Karpas-422 (cell line): ENCODE measurements at regions not wholly inside any gene's neighbourhood (a gene's known extent, or its start where the extent isn't known, plus 50 kb on each side); places are given as distances from the start of the nearest gene placed in this dataset.
"Not testable (repeated sequence)": the region's sequence is repeated elsewhere in the genome, so short reads cannot be mapped to it uniquely, and the experiment has no call there.

Source experiments
- DNase-seq: peaks from one replicate; pipeline ENCODE4 v3.0.0-alpha.2; 2015
- H2AFZ ChIP-seq: fragments of 200-600 bp; sonication (generic); 2 replicates; pipeline ENCODE4 v1.6.1; 2014; ENCODE audit warnings: antibody characterized with exemption, low read length, mixed read lengths
- H3K27ac ChIP-seq: fragments of 200-600 bp; sonication (generic); 2 replicates; pipeline ENCODE4 v1.5.1; 2014; ENCODE audit warnings: mild to moderate bottlenecking, low read length, moderate library complexity
- H3K27me3 ChIP-seq: fragments of 200-600 bp; sonication (generic); 2 replicates; pipeline ENCODE4 v1.6.1; 2014; ENCODE audit warnings: low read length, mixed read lengths
- H3K36me3 ChIP-seq: fragments of 200-600 bp; sonication (generic); 2 replicates; pipeline ENCODE4 v1.6.1; 2014; ENCODE audit warnings: low read length, mixed read lengths; ENCODE audit not compliant: insufficient read depth
- H3K4me1 ChIP-seq: fragments of 200-600 bp; sonication (generic); 2 replicates; pipeline ENCODE4 v1.6.1; 2014; ENCODE audit warnings: mild to moderate bottlenecking, low read length, mixed read lengths
- H3K4me2 ChIP-seq: fragments of 200-600 bp; sonication (generic); 2 replicates; pipeline ENCODE4 v1.6.1; 2014; ENCODE audit warnings: low read length, low read depth, mild to moderate bottlenecking; ENCODE audit not compliant: poor library complexity, severe bottlenecking
- H3K4me3 ChIP-seq: fragments of 200-600 bp; sonication (generic); 2 replicates; pipeline ENCODE4 v1.5.1; 2014; ENCODE audit warnings: mild to moderate bottlenecking, antibody characterized with exemption, low read length, mixed read lengths
- H3K79me2 ChIP-seq: fragments of 200-600 bp; sonication (generic); 2 replicates; pipeline ENCODE4 v1.6.1; 2014; ENCODE audit warnings: mild to moderate bottlenecking, low read length, mixed read lengths
- H3K9ac ChIP-seq: fragments of 200-600 bp; sonication (generic); 2 replicates; pipeline ENCODE4 v1.6.0; 2014; ENCODE audit warnings: low read length
- H3K9me2 ChIP-seq: fragments of 200-600 bp; sonication (generic), shearing (Covaris generic); replicated peaks from 2 replicates; pipeline ENCODE4 v1.6.0; 2014; ENCODE audit warnings: mild to moderate bottlenecking, low read length, moderate library complexity; ENCODE audit not compliant: insufficient read depth
- H3K9me3 ChIP-seq: fragments of 300-700, 200-600 bp; sonication (generic); 2 replicates; pipeline ENCODE4 v1.6.1; 2014; ENCODE audit warnings: low read length, mixed read lengths
- H4K20me1 ChIP-seq: fragments of 200-600 bp; sonication (generic); 2 replicates; pipeline ENCODE4 v1.6.1; 2014; ENCODE audit warnings: mild to moderate bottlenecking, antibody characterized with exemption, low read length, low read depth; ENCODE audit not compliant: insufficient read depth

DNA sequence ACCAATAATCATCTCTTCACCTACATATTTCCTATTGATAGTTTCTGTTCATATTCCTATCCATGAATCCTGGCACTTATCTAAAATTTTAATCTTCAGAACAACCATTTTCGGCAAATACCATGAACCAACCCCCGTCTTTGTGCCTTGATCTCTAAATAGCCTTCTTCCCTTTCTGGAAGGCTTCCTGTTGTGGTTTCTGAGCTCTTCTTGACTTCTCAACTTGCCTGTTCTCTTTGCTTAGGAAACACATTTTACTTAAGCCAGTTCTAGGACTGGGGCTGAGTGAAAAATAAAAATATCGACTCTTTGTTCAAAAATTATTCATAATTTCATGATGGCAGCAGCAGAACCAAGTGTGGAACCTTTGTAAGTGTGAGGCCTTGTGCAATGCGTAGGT lies 882.4 kb downstream of the C4orf33 start:
- Histone ChIP-seq H3K4me1 (no peaks in the 10 kb centered on the region), H3K9ac (no peak overlapping the region), H2AFZ (no peak overlapping the region), H3K9me2 (no peaks in the 10 kb centered on the region), H3K4me2 (no peak overlapping the region), H3K27me3 (no peaks in the 10 kb centered on the region), H3K36me3 (no peaks in the 10 kb centered on the region), H3K9me3 (no peaks in the 10 kb centered on the region), H3K27ac (no peak overlapping the region), H4K20me1 (no peaks in the 10 kb centered on the region), H3K4me3 (no peak overlapping the region), H3K79me2 (no peaks in the 10 kb centered on the region)
- no peak for DNase-seq

GRCh38 chr4:129988957-129989356 lies 893.0 kb downstream of the C4orf33 start:
- H4K20me1 ChIP-seq: no peaks in the 10 kb centered on the region
- no peak overlapping the region for H3K27ac ChIP-seq
- H3K27me3 ChIP-seq: 0 out of 2 replicates have a peak, but pooled peaks cover 2% of the 10 kb centered on the region
- no peak overlapping the region for H3K4me3 ChIP-seq
- H3K9me3 ChIP-seq: no peaks in the 10 kb centered on the region
- H3K36me3 ChIP-seq: no peaks in the 10 kb centered on the region
- H3K4me2 ChIP-seq: no peak overlapping the region
- H3K9me2 ChIP-seq: no peaks in the 10 kb centered on the region
- no peaks in the 10 kb centered on the region for H3K79me2 ChIP-seq
- no peak overlapping the region for H2AFZ ChIP-seq
- H3K9ac ChIP-seq: no peak overlapping the region
- H3K4me1 ChIP-seq: peaks cover 4% of the 10 kb centered on the region
- DNase-seq: no peak

GRCh38 chr4:129994715-129995114 lies 898.8 kb downstream of the C4orf33 start:
- Histone ChIP-seq H2AFZ (no peak overlapping the region), H3K79me2 (no peaks in the 10 kb centered on the region), H3K4me3 (no peak overlapping the region), H4K20me1 (no peaks in the 10 kb centered on the region), H3K4me2 (no peak overlapping the region), H3K9ac (no peak overlapping the region), H3K9me2 (no peaks in the 10 kb centered on the region), H3K4me1 (peaks cover 4% of the 10 kb centered on the region), H3K27me3 (no peaks in the 10 kb centered on the region), H3K9me3 (no peaks in the 10 kb centered on the region), H3K27ac (no peak overlapping the region), H3K36me3 (no peaks in the 10 kb centered on the region)
- DNase-seq: no peak

DNA sequence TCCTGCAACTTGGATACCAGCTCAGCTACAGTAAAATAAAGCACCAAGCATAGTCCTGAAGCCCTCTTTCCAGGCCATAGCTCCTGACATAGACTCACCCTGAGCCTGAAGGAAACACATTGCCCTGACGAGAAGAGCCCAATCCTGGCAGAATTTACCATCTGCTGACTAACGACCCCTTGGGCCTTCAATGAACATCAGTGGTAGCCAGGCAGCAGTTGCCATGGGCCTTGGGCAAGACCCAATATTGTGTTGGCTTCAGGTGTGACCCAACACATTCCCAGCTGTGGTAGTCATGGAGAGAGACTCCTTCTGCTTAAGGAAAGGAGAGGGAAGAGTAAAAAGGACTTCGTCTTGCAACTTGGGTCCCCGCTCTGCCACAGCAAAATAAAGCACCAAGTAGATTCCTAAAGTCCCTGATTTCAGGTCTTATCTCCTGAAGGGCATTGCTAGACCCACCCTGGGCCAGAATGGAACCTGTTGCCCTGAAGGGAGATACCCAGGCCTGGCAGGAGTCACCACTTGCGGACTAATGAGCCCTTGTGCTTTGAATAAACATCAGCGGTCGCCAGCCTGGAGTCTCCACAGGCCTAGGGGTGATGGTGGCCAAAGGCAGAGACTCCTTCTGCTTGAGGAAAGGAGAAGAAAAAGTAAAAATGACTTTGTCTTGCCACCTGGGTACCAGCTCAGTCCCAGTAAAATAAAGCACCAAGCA lies 902.6 kb downstream of the C4orf33 start:
- no peak overlapping the region for H2AFZ ChIP-seq
- H3K9me2 ChIP-seq: no peaks in the 10 kb centered on the region
- no peak overlapping the region for H3K4me3 ChIP-seq
- no peak overlapping the region for H3K4me2 ChIP-seq
- no peaks in the 10 kb centered on the region for H3K4me1 ChIP-seq
- no peaks in the 10 kb centered on the region for H3K79me2 ChIP-seq
- no peaks in the 10 kb centered on the region for H3K27me3 ChIP-seq
- DNase-seq: no peak
- H3K9me3 ChIP-seq: no peaks in the 10 kb centered on the region
- no peaks in the 10 kb centered on the region for H3K36me3 ChIP-seq
- no peaks in the 10 kb centered on the region for H4K20me1 ChIP-seq
- H3K9ac ChIP-seq: no peak overlapping the region
- H3K27ac ChIP-seq: no peak overlapping the region

GRCh38 chr4:129999156-129999555 lies 903.2 kb downstream of the C4orf33 start:
- H3K27ac ChIP-seq: no peak overlapping the region
- no peak overlapping the region for H3K9ac ChIP-seq
- no peak overlapping the region for H3K4me2 ChIP-seq
- no peaks in the 10 kb centered on the region for H3K27me3 ChIP-seq
- H3K4me3 ChIP-seq: no peak overlapping the region
- no peak for DNase-seq
- H3K9me2 ChIP-seq: no peaks in the 10 kb centered on the region
- no peaks in the 10 kb centered on the region for H4K20me1 ChIP-seq
- H3K79me2 ChIP-seq: no peaks in the 10 kb centered on the region
- no peak overlapping the region for H2AFZ ChIP-seq
- no peaks in the 10 kb centered on the region for H3K9me3 ChIP-seq
- no peaks in the 10 kb centered on the region for H3K4me1 ChIP-seq
- H3K36me3 ChIP-seq: no peaks in the 10 kb centered on the region

GRCh38 chr4:130008461-130008860 lies 912.5 kb downstream of the C4orf33 start:
- Histone ChIP-seq H3K4me3 (no peak overlapping the region), H3K9ac (no peak overlapping the region), H3K79me2 (no peaks in the 10 kb centered on the region), H3K27ac (no peak overlapping the region), H3K4me2 (no peak overlapping the region), H3K9me2 (no peaks in the 10 kb centered on the region), H4K20me1 (no peaks in the 10 kb centered on the region), H3K9me3 (no peaks in the 10 kb centered on the region), H3K4me1 (peaks cover 3% of the 10 kb centered on the region; the same call in 1 of the 2 replicates), H3K27me3 (no peaks in the 10 kb centered on the region), H2AFZ (no peak overlapping the region), H3K36me3 (no peaks in the 10 kb centered on the region)
- no peak for DNase-seq

GRCh38 chr4:130012806-130013205 lies 916.9 kb downstream of the C4orf33 start:
- H3K9me3 ChIP-seq: not testable (repeated sequence)

DNA sequence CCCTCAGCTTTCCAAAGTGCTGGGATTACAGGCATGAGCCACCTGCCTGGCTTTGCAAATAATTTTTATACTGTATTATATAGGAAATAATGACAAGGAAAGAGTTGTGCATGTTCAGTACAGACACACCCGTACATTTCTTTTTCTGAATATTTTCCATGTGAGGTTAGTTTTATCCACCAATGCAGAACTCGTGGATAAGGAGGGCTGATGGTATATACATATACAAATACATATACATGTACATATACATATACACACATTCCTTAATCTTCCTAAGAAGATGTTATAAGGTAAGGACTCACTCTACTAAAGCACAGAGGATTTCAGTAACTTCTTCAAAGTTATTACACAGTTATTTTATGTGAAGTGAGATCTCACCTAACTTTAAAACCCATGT lies 925.8 kb downstream of the C4orf33 start:
- H3K36me3 ChIP-seq: no peaks in the 10 kb centered on the region
- H3K4me1 ChIP-seq: peaks cover 8% of the 10 kb centered on the region
- no peak overlapping the region for H3K27ac ChIP-seq
- H3K9me3 ChIP-seq: no peaks in the 10 kb centered on the region
- no peak overlapping the region for H3K4me3 ChIP-seq
- H2AFZ ChIP-seq: no peak overlapping the region
- no peak for DNase-seq
- no peak overlapping the region for H3K9ac ChIP-seq
- peaks cover 3% of the 10 kb centered on the region; the same call in 1 of the 2 replicates for H3K27me3 ChIP-seq
- no peaks in the 10 kb centered on the region for H3K9me2 ChIP-seq
- H3K4me2 ChIP-seq: no peak overlapping the region
- H3K79me2 ChIP-seq: no peaks in the 10 kb centered on the region
- no peaks in the 10 kb centered on the region for H4K20me1 ChIP-seq

More at GRCh38 chr4:130012806-130013205, 916.9 kb downstream of the C4orf33 start:
- not testable (repeated sequence) for H3K27me3 ChIP-seq, H3K4me3 ChIP-seq, H3K79me2 ChIP-seq, H2AFZ ChIP-seq, H3K9ac ChIP-seq, H3K4me1 ChIP-seq, H3K27ac ChIP-seq, DNase-seq, H4K20me1 ChIP-seq, H3K9me2 ChIP-seq, H3K4me2 ChIP-seq, H3K36me3 ChIP-seq
